HEK293T (cell line): ENCODE measurements at regions not wholly inside any gene's neighbourhood (a gene's known extent, or its start where the extent isn't known, plus 50 kb on each side); places are given as distances from the start of the nearest gene placed in this dataset.

Experiments
- ARNT ChIP-seq: fragments of 450-650 bp; IDR thresholded peaks from 2 replicates; pipeline ENCODE4 v1.6.1; 2017; ENCODE audit warnings: mild to moderate bottlenecking
- FOXA1 ChIP-seq: fragments of 450-650 bp; IDR thresholded peaks from 2 replicates; pipeline ENCODE4 v1.6.1; 2016; ENCODE audit warnings: mild to moderate bottlenecking
- FOXM1 ChIP-seq: fragments of 450-650 bp; IDR thresholded peaks from 2 replicates; pipeline ENCODE4 v1.6.1; 2017; ENCODE audit warnings: mild to moderate bottlenecking, borderline replicate concordance
- LEF1 ChIP-seq: fragments of 450-650 bp; IDR thresholded peaks from 2 replicates; pipeline ENCODE4 v1.6.1; 2017; ENCODE audit warnings: mild to moderate bottlenecking, borderline replicate concordance
- PKNOX1 ChIP-seq: fragments of 450-650 bp; IDR thresholded peaks from 2 replicates; pipeline ENCODE4 v1.6.1; 2016
- SP1 ChIP-seq: fragments of 450-650 bp; IDR thresholded peaks from 2 replicates; pipeline ENCODE4 v1.6.1; 2017

GRCh38 chr14:40204441-40205175, 772.4 kb upstream of the FBXO33 start:
- TF ChIP-seq FOXM1 (no peak), FOXA1 (no peak), SP1 (no peak), ARNT (no peak), LEF1 (no peak), PKNOX1 (no peak)
